Panc1 (cell line): ENCODE measurements at regions not wholly inside any gene's neighbourhood (a gene's known extent, or its start where the extent isn't known, plus 50 kb on each side); places are given as distances from the start of the nearest gene placed in this dataset.

Experiments used
- TCF7L2 ChIP-seq: IDR thresholded peaks from 2 replicates; pipeline ENCODE4 v1.6.1; 2011; ENCODE audit warnings: mild to moderate bottlenecking, low read depth, low read length, inconsistent platforms
- TF ChIP-seq, protein P1 (sequence below): fragments of 450-650 bp; IDR thresholded peaks from 2 replicates; pipeline ENCODE4 v1.5.1; 2017; ENCODE audit warnings: mild to moderate bottlenecking

GRCh38 chr10:10610171-10610570 lies 407.5 kb upstream of the CELF2 start:
- TF ChIP-seq TCF7L2: no peak
- TF ChIP-seq, protein P1, sequence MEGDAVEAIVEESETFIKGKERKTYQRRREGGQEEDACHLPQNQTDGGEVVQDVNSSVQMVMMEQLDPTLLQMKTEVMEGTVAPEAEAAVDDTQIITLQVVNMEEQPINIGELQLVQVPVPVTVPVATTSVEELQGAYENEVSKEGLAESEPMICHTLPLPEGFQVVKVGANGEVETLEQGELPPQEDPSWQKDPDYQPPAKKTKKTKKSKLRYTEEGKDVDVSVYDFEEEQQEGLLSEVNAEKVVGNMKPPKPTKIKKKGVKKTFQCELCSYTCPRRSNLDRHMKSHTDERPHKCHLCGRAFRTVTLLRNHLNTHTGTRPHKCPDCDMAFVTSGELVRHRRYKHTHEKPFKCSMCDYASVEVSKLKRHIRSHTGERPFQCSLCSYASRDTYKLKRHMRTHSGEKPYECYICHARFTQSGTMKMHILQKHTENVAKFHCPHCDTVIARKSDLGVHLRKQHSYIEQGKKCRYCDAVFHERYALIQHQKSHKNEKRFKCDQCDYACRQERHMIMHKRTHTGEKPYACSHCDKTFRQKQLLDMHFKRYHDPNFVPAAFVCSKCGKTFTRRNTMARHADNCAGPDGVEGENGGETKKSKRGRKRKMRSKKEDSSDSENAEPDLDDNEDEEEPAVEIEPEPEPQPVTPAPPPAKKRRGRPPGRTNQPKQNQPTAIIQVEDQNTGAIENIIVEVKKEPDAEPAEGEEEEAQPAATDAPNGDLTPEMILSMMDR: no peak
